ENCODE measurements at regions not wholly inside any gene's neighbourhood (a gene's known extent, or its start where the extent isn't known, plus 50 kb on each side); places are given as distances from the start of the nearest gene placed in this dataset.

GRCh38 chr1:80272495-80272894 is 1266.0 kb upstream of the ADGRL4 start:
- H3K36me3 ChIP-seq = no peaks in the 10 kb centered on the region
- H3K4me1 ChIP-seq = no peaks in the 10 kb centered on the region
- no peaks in the 10 kb centered on the region for H3K9me3 ChIP-seq
- H3K27ac ChIP-seq = no peak overlapping the region
- H3K27me3 ChIP-seq = no peaks in the 10 kb centered on the region
- TF ChIP-seq POLR2AphosphoS5 (IDR thresholded peaks at IDR 0.05) (no peak), CTCF (IDR thresholded peaks at IDR 0.05) (no peak), POLR2A (IDR thresholded peaks at IDR 0.05) (no peak)
- no peak for DNase-seq (ENCODE audit: low spot score in 2 of 2)
- intact Hi-C loops (cut with DNase I; ENCODE audit: low total_unique reads) = no loop called here
- H3K4me3 ChIP-seq = no peak overlapping the region

GRCh38 chr1:80258659-80259058 is 1252.1 kb upstream of the ADGRL4 start:
- intact Hi-C loops (cut with DNase I; ENCODE audit: low total_unique reads) = no loop called here
- Histone ChIP-seq H3K27ac (no peak overlapping the region), H3K36me3 (no peaks in the 10 kb centered on the region), H3K4me1 (no peaks in the 10 kb centered on the region), H3K4me3 (no peak overlapping the region), H3K9me3 (peaks cover 0 to 17% of the 10 kb centered on the region in 2 donors), H3K27me3 (no peaks in the 10 kb centered on the region)
- no peak for DNase-seq (ENCODE audit: low spot score in 2 of 2)
- no peak for TF ChIP-seq CTCF (IDR thresholded peaks at IDR 0.05)
- no peak for TF ChIP-seq POLR2AphosphoS5 (IDR thresholded peaks at IDR 0.05)
- TF ChIP-seq POLR2A (IDR thresholded peaks at IDR 0.05) = no peak

GRCh38 chr1:80251591-80251990 is 1245.1 kb upstream of the ADGRL4 start:
- Histone ChIP-seq H3K27ac (no peak overlapping the region), H3K9me3 (no peaks in the 10 kb centered on the region), H3K4me1 (no peaks in the 10 kb centered on the region), H3K4me3 (no peak overlapping the region), H3K27me3 (no peaks in the 10 kb centered on the region), H3K36me3 (no peaks in the 10 kb centered on the region)
- DNase-seq (ENCODE audit: low spot score in 2 of 2) = no peak
- TF ChIP-seq POLR2A (IDR thresholded peaks at IDR 0.05) (no peak), CTCF (IDR thresholded peaks at IDR 0.05) (no peak), POLR2AphosphoS5 (IDR thresholded peaks at IDR 0.05) (no peak)
- intact Hi-C loops (cut with DNase I; ENCODE audit: low total_unique reads) = no loop called here

GRCh38 chr1:80251171-80251570 is 1244.6 kb upstream of the ADGRL4 start:
- Histone ChIP-seq H3K4me3 (no peak overlapping the region), H3K27ac (no peak overlapping the region), H3K27me3 (no peaks in the 10 kb centered on the region), H3K4me1 (no peaks in the 10 kb centered on the region), H3K36me3 (no peaks in the 10 kb centered on the region), H3K9me3 (no peaks in the 10 kb centered on the region)
- DNase-seq (ENCODE audit: low spot score in 2 of 2) = no peak
- intact Hi-C loops (cut with DNase I; ENCODE audit: low total_unique reads) = no loop called here
- TF ChIP-seq POLR2AphosphoS5 (IDR thresholded peaks at IDR 0.05) (no peak), POLR2A (IDR thresholded peaks at IDR 0.05) (no peak), CTCF (IDR thresholded peaks at IDR 0.05) (no peak)

- H3K27me3 ChIP-seq = no peaks in the 10 kb centered on the region
- no peak overlapping the region for H3K27ac ChIP-seq
- H3K4me3 ChIP-seq = no peak overlapping the region
- H3K4me1 ChIP-seq = no peaks in the 10 kb centered on the region
- no peaks in the 10 kb centered on the region for H3K36me3 ChIP-seq
- DNase-seq (ENCODE audit: low spot score in 2 of 2) = no peak
- TF ChIP-seq CTCF (IDR thresholded peaks at IDR 0.05) = no peak
- no peak for TF ChIP-seq POLR2AphosphoS5 (IDR thresholded peaks at IDR 0.05)
- no peak for TF ChIP-seq POLR2A (IDR thresholded peaks at IDR 0.05)
- no peaks in the 10 kb centered on the region for H3K9me3 ChIP-seq
- intact Hi-C loops (cut with DNase I; ENCODE audit: low total_unique reads) = no loop called here
Observed at GRCh38 chr1:80250573-80251168, 1244.1 kb upstream of the ADGRL4 start.

All from breast epithelium (tissue), 4 donors.